HCEC 1CT (cell line): ENCODE measurements at regions not wholly inside any gene's neighbourhood (a gene's known extent, or its start where the extent isn't known, plus 50 kb on each side); places are given as distances from the start of the nearest gene placed in this dataset.
A peak's percentile ranks its signal among the peaks of the same experiment; 100 is the strongest.

Experiments used
- DNase-seq: peaks from one replicate; pipeline ENCODE4 v3.0.0-alpha.2; 2017

GRCh38 chr10:57785068-57785467, 482.6 kb downstream of the IPMK start:
- no peak for DNase-seq

GRCh38 chr10:57776688-57777432, 490.8 kb downstream of the IPMK start:
- no peak for DNase-seq

GRCh38 chr10:57775250-57775649, 492.4 kb downstream of the IPMK start:
- DNase-seq = no peak

- no peak for DNase-seq
These were observed 498.4 kb downstream of the IPMK start for GRCh38 chr10:57769298-57769697.

GRCh38 chr10:57759777-57760176, 507.9 kb downstream of the IPMK start:
- no peak for DNase-seq

- DNase-seq = no peak
These were observed 512.9 kb downstream of the IPMK start for GRCh38 chr10:57754803-57755202.

DNA sequence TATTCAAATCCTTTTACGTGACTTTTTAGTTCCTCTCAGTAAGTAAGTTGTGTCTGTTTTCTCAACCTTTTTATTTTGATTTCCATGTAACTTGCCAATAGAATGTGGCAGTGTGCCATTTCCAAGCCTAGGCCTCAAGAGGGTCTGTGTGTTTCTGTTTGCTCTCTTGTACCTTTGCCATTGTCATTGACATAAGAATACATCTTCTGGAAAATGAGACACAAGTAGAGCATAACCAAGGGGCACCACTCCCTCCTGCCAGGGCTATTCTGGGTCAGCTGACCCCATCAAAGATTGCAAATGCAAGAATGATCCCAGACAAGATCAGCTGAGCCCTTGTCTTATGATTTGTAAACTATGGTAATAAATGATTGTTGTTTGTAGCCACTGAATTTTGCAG, 524.0 kb downstream of the IPMK start:
- DNase-seq = no peak

- no peak for DNase-seq
These were observed 525.9 kb downstream of the IPMK start for GRCh38 chr10:57741751-57742150.

- DNase-seq = no peak
These were observed 544.4 kb downstream of the IPMK start for GRCh38 chr10:57723305-57723704.

- DNase-seq = peak; percentile 50
These were observed 550.8 kb downstream of the IPMK start for GRCh38 chr10:57716884-57717283.

DNA sequence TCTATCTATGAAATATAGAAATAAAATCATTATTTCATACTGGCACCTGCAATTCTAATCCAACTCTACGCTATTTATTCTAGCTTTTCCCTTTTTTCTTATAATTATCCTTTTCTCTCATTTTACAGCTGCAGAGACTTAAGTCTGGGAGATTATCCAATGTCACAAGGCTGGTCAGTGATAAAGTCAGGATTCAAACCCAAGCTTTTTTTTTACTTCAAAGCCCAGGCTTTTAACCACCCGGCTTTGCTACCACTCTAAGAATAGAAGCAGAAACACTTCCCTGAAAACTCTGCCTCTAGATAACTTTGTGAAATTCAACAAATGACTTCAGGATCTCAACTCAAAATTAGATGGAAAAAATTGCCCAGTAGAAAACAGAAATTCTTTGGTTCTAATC, 552.5 kb downstream of the IPMK start:
- no peak for DNase-seq

- no peak for DNase-seq
These were observed 560.4 kb downstream of the IPMK start for GRCh38 chr10:57707300-57707658.

DNA sequence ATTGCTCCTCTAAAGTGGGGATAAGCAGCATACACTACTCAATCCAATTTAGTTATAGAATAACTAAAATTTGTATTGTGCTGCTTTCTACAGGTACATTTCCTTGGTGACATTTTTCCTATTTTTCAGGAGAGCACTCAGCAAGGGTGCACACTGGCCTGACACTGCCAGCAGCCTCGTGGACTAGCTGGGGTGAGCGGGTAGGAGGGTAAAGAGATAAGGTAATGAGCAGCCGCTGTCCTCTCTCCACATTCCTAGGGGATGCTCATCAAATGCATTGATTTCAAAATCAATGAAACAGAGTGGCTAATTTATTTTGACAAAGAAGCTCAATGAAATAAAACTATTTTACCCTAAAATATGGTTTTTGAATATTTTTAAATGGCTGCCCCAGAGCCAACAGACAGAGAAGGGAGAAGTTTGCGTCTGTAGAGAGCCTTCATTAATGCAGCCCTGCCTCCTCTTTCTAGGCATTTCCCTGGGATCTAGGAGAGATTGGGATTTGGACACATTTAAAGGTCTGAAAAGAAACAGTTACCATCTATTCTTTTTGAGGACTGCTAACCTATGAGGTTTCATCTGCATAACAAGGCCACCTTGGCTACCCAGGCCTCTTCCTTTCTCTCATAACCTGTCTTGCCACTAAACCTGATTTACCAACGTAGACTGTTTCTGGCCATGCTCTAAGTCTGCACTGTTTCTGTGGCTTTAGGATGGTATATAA, 561.0 kb downstream of the IPMK start:
- DNase-seq = no peak

GRCh38 chr10:57706016-57706415, 561.7 kb downstream of the IPMK start:
- DNase-seq = no peak

GRCh38 chr10:57699944-57700343, 567.8 kb downstream of the IPMK start:
- DNase-seq = no peak

DNA sequence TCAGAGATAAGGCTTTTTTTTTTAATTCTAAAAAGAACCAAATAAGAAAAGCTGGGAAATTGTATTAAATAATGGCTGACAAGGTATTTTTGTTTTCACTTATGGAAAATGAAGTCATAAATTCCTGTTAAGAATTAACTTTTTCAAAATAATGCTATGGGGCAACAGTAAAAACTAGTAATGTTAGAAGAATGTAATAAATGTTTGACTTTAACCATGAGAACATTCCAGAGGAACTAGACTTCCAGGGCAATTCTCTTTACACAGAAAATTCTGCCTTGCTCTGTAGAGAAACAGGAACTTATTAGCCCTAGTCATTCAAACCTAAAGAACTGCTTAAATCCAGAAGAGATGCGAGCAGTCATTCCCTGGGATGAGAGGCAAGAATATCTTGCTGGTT, 571.1 kb downstream of the IPMK start:
- peak; percentile 92 for DNase-seq

GRCh38 chr10:57694956-57695608, 572.6 kb downstream of the IPMK start:
- peak; percentile 71 for DNase-seq

DNA sequence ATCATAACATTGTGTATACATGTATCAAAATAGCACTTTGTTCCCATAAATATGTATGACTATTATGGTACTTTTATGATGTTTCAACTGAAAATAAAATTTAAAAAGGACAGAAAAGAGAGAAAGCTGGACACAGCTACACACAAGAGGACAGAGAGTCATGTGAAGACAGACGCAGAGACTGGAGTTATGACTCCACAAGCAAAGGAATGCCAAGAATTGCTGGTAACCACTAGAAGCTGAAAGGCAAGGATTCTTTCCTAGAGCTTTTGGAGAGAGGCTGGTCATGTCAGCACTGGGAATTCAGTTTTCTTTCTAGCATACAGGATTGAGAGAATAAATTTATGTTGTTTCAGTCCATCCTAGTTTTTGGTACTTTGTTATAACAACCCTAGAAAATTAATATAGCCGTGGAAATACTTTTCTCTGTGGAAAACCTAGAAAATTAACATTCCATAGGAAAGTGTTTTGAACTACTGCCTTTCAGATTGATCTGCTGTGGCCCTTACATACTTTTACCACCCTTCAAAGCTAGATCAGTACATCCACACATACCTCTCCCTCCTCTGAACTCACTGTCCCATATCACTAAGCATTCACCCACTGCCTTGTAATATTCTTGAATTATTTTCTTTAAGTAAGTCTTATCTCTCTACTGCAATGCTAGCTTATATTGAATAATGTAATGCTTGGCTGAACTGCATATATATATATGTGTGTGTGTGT, 575.3 kb downstream of the IPMK start:
- peak; percentile 90 for DNase-seq

GRCh38 chr10:57689596-57690297, 577.9 kb downstream of the IPMK start:
- no peak for DNase-seq

- DNase-seq = no peak
These were observed 587.8 kb downstream of the IPMK start for GRCh38 chr10:57679916-57680315.

DNA sequence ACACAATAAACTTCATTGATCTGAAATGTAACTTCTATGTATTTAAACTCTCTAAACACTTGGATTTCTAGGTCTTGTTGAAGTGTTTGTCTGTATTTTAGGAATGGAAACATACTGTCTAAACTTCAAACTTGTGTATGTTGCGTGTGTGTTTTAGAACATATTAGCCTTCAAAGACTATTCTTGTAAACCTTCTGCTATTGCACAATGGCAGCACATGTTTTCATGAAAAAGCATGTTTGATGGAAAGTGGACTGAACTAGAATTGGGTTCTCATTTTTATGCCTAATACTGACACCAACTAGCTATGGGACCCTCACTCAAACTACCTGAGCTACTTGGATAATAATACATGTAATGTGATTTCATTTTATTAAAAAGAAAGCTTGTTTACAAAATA, 592.6 kb downstream of the IPMK start:
- DNase-seq = no peak

- no peak for DNase-seq
These were observed 594.2 kb downstream of the IPMK start for GRCh38 chr10:57673446-57673960.

GRCh38 chr10:57664815-57665214, 602.9 kb downstream of the IPMK start:
- peak; percentile 30 for DNase-seq
